ENCODE measurements at regions not wholly inside any gene's neighbourhood (a gene's known extent, or its start where the extent isn't known, plus 50 kb on each side); places are given as distances from the start of the nearest gene placed in this dataset.
"Not testable (repeated sequence)": the region's sequence is repeated elsewhere in the genome, so short reads cannot be mapped to it uniquely, and the experiment has no call there.

DNA sequence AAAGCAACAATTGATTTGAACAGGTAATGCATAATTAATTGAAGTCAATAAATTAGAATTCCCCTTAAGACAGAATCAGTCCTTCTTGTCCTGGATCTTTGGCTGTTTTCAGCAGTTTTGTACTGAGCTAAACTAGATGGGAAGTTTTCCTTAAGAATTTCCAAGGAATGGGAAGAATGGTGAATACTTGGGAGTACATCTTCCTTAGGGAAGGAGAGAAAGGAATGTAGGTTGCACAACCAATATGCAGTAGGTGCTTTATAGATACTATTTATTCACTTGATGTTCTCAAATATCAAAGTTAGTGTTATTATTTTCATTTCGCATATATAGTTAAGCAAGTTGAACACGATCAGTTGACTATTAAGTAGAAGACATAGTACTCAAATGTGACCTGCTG, 183.5 kb upstream of the MAP1B start:
- ATAC-seq (replicated peaks): no peak
- Mint-ChIP-seq H3K9me3 (peaks cover 9 to 10% of the 10 kb centered on the region in 2 donors), H3K4me1 (no peaks in the 10 kb centered on the region), H3K27ac (no peak overlapping the region), H3K27me3 (peaks cover 16 to 18% of the 10 kb centered on the region in 2 donors), H3K4me3 (no peak overlapping the region), H3K36me3 (no peaks in the 10 kb centered on the region)
- DNase-seq: no peak

GRCh38 chr5:71924325-71924724, 182.9 kb upstream of the MAP1B start:
- no peak for ATAC-seq (replicated peaks)
- Mint-ChIP-seq H3K36me3 (no peaks in the 10 kb centered on the region), H3K27me3 (peaks cover 16 to 18% of the 10 kb centered on the region in 2 donors), H3K27ac (no peak overlapping the region), H3K9me3 (peaks cover 9 to 10% of the 10 kb centered on the region in 2 donors), H3K4me3 (no peak overlapping the region), H3K4me1 (no peaks in the 10 kb centered on the region)
- no peak for DNase-seq

GRCh38 chr5:71924980-71925379, 182.3 kb upstream of the MAP1B start:
- Mint-ChIP-seq H3K36me3 (no peaks in the 10 kb centered on the region), H3K4me3 (no peak overlapping the region), H3K27me3 (peaks cover 22 to 24% of the 10 kb centered on the region in 2 donors), H3K27ac (no peak overlapping the region), H3K4me1 (no peaks in the 10 kb centered on the region), H3K9me3 (peaks cover 9 to 10% of the 10 kb centered on the region in 2 donors)
- DNase-seq: no peak
- no peak for ATAC-seq (replicated peaks)

DNA sequence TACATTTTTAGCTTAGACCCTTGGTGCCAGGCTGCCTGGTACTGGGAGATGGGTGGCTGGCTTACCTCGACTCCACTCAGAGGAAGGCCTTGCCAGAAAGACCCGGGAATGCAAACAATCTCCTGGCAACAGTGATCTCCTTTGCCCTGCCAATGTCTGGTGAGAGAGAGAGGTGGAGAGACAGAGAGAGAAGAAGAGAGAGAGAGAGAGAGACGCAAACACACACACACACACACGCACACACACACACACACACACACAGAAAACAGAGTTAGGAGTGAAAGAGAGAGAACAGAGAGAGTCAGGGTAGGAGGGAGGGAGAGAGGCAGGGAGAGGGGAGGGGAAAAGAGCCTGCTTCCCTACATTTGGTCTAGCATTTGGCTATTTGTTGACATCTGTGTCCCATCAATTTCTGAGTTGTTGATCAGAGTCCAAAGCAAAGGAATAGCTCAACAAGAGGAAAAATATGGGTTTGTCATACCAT, 181.6 kb upstream of the MAP1B start:
- Mint-ChIP-seq H3K27me3 (peaks cover 22 to 24% of the 10 kb centered on the region in 2 donors), H3K4me3 (no peak overlapping the region), H3K9me3 (peaks cover 9 to 10% of the 10 kb centered on the region in 2 donors), H3K36me3 (no peaks in the 10 kb centered on the region), H3K27ac (no peak overlapping the region), H3K4me1 (no peaks in the 10 kb centered on the region)
- ATAC-seq (replicated peaks): no peak
- no peak for DNase-seq

DNA sequence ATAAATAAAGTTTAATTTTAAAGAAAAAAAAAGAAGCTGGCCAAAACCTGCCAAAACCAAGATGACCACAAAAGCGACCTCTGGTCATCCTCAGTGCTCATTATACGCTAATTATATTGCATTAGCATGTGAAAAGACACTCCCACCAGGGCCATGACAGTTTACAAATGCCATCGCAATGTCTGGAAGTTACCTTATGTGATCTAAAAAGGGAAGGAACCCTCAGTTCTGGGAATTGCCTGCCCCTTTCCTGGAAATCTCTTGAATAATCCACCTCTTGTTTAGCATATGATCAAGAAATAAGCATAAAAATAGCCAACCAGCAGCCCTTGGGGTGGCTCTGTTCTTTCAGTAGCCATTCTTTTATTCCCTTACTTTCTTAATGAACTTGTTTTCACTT, 178.3 kb upstream of the MAP1B start:
- peaks cover 9 to 10% of the 10 kb centered on the region in 2 donors for H3K9me3 Mint-ChIP-seq
- DNase-seq (no peak), ATAC-seq (replicated peaks) (no peak)
- no peak overlapping the region for H3K4me3 Mint-ChIP-seq
- H3K27ac Mint-ChIP-seq: no peak overlapping the region
- peaks cover 24 to 27% of the 10 kb centered on the region in 2 donors for H3K27me3 Mint-ChIP-seq
- H3K4me1 Mint-ChIP-seq: no peaks in the 10 kb centered on the region
- H3K36me3 Mint-ChIP-seq: no peaks in the 10 kb centered on the region

DNA sequence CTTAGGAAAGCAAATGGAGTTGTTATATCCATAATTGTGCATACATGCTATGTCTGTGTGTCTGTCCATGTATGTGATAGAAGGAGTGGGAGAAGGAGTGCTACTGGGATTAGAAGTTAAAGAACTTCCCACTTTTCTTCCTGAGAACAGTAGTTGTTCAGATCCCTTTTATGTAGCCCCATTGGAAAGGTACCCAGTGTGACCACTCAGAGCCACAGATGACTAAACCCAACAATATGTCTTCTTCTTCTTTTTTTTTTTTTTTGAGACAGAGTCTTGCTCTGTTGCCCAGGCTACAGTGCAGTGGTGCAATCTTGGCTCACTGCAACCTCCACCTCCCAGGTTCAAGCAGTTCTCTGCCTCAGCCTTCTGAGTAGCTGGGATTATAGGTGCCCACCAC, 176.7 kb upstream of the MAP1B start:
- H3K4me1 Mint-ChIP-seq; H3K4me3 Mint-ChIP-seq; ATAC-seq (replicated peaks); H3K36me3 Mint-ChIP-seq; DNase-seq; H3K27ac Mint-ChIP-seq: not testable (repeated sequence)
- Mint-ChIP-seq H3K27me3 (peaks cover 19 to 20% of the 10 kb centered on the region in 2 donors), H3K9me3 (peaks cover 10 to 16% of the 10 kb centered on the region in 2 donors)

DNA sequence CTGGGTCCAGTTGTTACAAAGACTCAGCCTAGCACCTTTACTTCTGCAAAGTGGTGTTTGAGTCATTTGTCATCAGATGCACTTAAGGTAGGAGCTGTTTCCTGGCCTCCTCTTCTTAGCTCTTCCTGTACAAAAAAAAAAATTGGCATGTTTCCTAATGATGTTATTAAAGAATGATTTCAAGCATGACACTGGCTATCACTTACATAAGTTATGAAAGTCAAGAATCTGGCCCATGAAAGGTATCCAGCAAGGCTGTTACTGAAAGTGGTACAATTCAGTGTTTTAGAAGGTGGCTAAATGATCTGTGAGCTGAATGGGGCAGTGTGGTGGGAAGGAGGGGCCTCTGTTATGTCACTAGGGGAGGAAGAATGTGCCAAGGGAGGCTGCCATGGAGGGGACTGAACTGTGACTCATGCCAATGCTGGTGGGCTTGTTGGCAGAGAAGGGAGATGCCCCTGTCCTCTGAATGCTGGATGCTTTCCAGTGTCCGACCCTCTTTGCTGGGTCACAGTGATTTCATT, 175.1 kb upstream of the MAP1B start:
- Mint-ChIP-seq H3K27ac (no peak overlapping the region), H3K4me3 (no peak overlapping the region), H3K36me3 (no peaks in the 10 kb centered on the region), H3K9me3 (peaks cover 9 to 13% of the 10 kb centered on the region in 2 donors), H3K27me3 (peaks cover 13 to 18% of the 10 kb centered on the region in 2 donors), H3K4me1 (no peaks in the 10 kb centered on the region)
- DNase-seq (no peak), ATAC-seq (replicated peaks) (no peak)

GRCh38 chr5:71932655-71933338, 174.5 kb upstream of the MAP1B start:
- Mint-ChIP-seq H3K27ac (no peak overlapping the region), H3K9me3 (peaks cover 3 to 7% of the 10 kb centered on the region in 2 donors), H3K27me3 (peaks cover 7 to 14% of the 10 kb centered on the region in 2 donors), H3K4me1 (no peaks in the 10 kb centered on the region), H3K4me3 (no peak overlapping the region), H3K36me3 (no peaks in the 10 kb centered on the region)
- no peak for DNase-seq
- no peak for ATAC-seq (replicated peaks)

GRCh38 chr5:71934322-71934721, 173.0 kb upstream of the MAP1B start:
- Mint-ChIP-seq H3K27me3 (peaks cover 16 to 22% of the 10 kb centered on the region in 2 donors), H3K4me3 (no peak overlapping the region), H3K4me1 (no peaks in the 10 kb centered on the region), H3K36me3 (no peaks in the 10 kb centered on the region), H3K27ac (no peak overlapping the region), H3K9me3 (peaks cover 2 to 6% of the 10 kb centered on the region in 2 donors)
- no peak for ATAC-seq (replicated peaks)
- no peak for DNase-seq

DNA sequence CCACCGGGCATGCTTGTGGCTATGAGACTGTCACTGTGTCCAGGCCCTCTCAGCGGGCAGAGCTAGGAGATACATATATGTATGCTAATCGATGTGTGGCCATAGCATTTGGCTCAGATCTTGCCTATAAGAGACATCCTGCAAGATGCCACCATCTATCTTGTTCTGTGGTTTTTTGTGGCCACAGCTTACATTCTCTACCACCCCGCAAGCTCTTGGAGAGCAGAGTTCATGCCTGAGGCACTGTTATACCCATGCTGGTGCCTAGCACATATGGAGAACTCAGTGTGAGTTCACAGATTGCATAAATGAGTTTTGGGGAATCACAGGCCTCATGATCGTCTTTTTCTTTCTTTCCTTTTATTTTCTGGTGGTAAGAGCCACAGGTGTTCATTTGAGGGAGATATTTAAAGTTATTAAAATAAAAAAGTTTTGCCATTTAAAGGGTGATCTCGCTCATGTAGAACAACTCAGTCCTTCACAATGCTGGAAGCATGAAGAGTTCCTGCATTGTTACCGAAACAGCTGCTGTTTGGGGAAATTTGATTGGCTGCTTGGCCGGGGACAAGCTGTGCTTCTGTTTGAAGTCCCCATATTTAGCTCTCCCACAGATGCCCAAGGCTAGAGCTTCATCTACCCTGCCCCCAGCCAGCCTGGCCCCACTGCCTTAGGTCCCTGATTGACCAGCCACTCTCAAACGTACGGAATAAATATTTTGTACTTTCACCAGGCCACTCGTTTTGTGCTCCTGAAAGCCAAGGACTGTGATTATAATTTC, 169.2 kb upstream of the MAP1B start:
- no peak overlapping the region for H3K4me3 Mint-ChIP-seq
- H3K9me3 Mint-ChIP-seq: peaks cover 5 to 6% of the 10 kb centered on the region in 2 donors
- no peak for DNase-seq
- ATAC-seq (replicated peaks): no peak
- H3K36me3 Mint-ChIP-seq: no peaks in the 10 kb centered on the region
- no peak overlapping the region for H3K27ac Mint-ChIP-seq
- no peaks in the 10 kb centered on the region for H3K4me1 Mint-ChIP-seq
- H3K27me3 Mint-ChIP-seq: peaks cover 18% of the 10 kb centered on the region in 2 donors

DNA sequence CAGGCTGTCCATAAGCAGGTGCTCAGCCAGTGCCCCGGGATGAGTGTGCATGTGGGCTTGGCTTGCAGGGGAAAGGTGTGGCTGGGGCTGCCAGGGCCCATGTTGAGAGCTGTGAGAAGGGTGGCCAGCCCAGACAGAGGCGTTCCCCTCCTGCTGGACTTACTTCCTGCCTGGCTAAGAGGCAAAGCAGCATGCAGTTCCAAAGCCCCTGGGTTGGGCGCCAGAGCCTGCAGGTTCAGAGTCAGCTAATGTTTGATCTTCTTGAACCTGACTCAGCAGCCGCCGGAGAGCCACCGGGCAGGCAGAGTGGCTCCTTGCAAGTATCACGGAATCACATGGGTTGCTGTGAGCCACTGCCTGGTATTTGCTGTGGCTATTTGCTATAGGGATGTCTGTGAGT, 168.4 kb upstream of the MAP1B start:
- Mint-ChIP-seq H3K4me3 (no peak overlapping the region), H3K36me3 (no peaks in the 10 kb centered on the region), H3K9me3 (peaks cover 5 to 6% of the 10 kb centered on the region in 2 donors), H3K4me1 (no peaks in the 10 kb centered on the region), H3K27me3 (peaks cover 18% of the 10 kb centered on the region in 2 donors), H3K27ac (no peak overlapping the region)
- DNase-seq (no peak), ATAC-seq (replicated peaks) (no peak)

GRCh38 chr5:71939452-71940230, 167.6 kb upstream of the MAP1B start:
- DNase-seq: no peak
- H3K36me3 Mint-ChIP-seq: no peaks in the 10 kb centered on the region
- H3K9me3 Mint-ChIP-seq: peaks cover 5 to 6% of the 10 kb centered on the region in 2 donors
- ATAC-seq (replicated peaks): no peak
- H3K27ac Mint-ChIP-seq: no peak overlapping the region
- no peaks in the 10 kb centered on the region for H3K4me1 Mint-ChIP-seq
- no peak overlapping the region for H3K4me3 Mint-ChIP-seq
- H3K27me3 Mint-ChIP-seq: peaks cover 18 to 23% of the 10 kb centered on the region in 2 donors

DNA sequence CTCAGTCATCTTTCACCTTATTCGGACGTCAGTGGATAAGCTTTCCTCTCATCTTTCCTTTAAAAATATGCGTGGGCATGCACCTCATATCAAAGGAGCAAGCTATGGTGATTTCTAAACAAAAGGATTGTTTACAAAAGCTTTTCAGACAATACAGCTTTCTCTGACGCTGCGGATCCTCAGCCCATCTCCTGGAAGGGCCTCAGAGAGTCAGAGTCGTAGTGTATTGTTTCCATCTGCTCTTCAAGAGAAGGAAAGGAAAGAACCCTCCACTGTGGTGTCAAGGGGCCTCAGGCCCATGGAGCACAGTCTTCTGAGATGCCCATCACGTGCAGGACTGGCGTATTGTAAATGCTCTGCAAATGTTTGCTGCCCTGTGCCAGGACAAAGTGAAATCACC, 163.4 kb upstream of the MAP1B start:
- no peak for ATAC-seq (replicated peaks)
- H3K4me3 Mint-ChIP-seq: no peak overlapping the region
- DNase-seq: no peak
- peaks cover 12 to 18% of the 10 kb centered on the region in 2 donors for H3K27me3 Mint-ChIP-seq
- H3K4me1 Mint-ChIP-seq: no peaks in the 10 kb centered on the region
- no peak overlapping the region for H3K27ac Mint-ChIP-seq
- H3K9me3 Mint-ChIP-seq: peaks cover 9 to 10% of the 10 kb centered on the region in 2 donors
- no peaks in the 10 kb centered on the region for H3K36me3 Mint-ChIP-seq

- DNase-seq (no peak), ATAC-seq (replicated peaks) (no peak)
- no peaks in the 10 kb centered on the region for H3K36me3 Mint-ChIP-seq
- no peaks in the 10 kb centered on the region for H3K4me1 Mint-ChIP-seq
- peaks cover 0 to 13% of the 10 kb centered on the region in 2 donors for H3K27me3 Mint-ChIP-seq
- H3K9me3 Mint-ChIP-seq: peaks cover 10 to 12% of the 10 kb centered on the region in 2 donors
- no peak overlapping the region for H3K27ac Mint-ChIP-seq
- H3K4me3 Mint-ChIP-seq: no peak overlapping the region
Measured at GRCh38 chr5:71945436-71945835, 161.8 kb upstream of the MAP1B start.
